Adrenal gland (tissue), 9 donors: ENCODE measurements at regions not wholly inside any gene's neighbourhood (a gene's known extent, or its start where the extent isn't known, plus 50 kb on each side); places are given as distances from the start of the nearest gene placed in this dataset.
A peak's percentile ranks its signal among the peaks of the same experiment; 100 is the strongest.
"Not testable (repeated sequence)": the region's sequence is repeated elsewhere in the genome, so short reads cannot be mapped to it uniquely, and the experiment has no call there.

Source experiments
- DNase-seq, 7 donors: peaks; one replicate each; pipeline ENCODE4 v3.0.0-alpha.2; 2019 to 2020
- H3K27ac ChIP-seq, 5 donors: fragments of 200-600 bp; sonication (generic) in 4 of 5; 1 replicate in 3 of 5; 2 replicates in 2 of 5; pipeline versions ENCODE4 v1.5.1 to v1.8.0; 2016 to 2020; ENCODE audit warnings: mild to moderate bottlenecking in 1 of 5
- H3K27me3 ChIP-seq: fragments of 200-600 bp; 2 replicates; pipeline ENCODE4 v1.8.0; 2021
- H3K36me3 ChIP-seq, 2 donors: fragments of 200-600 bp; replicated peaks in 1 of 2; 1 replicate in 1 of 2; 2 replicates in 1 of 2; pipeline versions ENCODE4 v1.5.1 to v1.8.0; 2018 to 2022
- H3K4me1 ChIP-seq, 2 donors: fragments of 200-600 bp; replicated peaks in 1 of 2; 1 replicate in 1 of 2; 2 replicates in 1 of 2; pipeline versions ENCODE4 v1.5.1 to v1.8.0; 2018 to 2021
- H3K4me3 ChIP-seq, 4 donors: fragments of 200-600 bp; sonication (generic) in 3 of 4; one replicate each; pipeline ENCODE4 v1.5.1; 2016 to 2018
- H3K9me3 ChIP-seq, 3 donors: fragments of 200-600 bp; sonication (generic) in 1 of 3; replicated peaks in 1 of 3; 1 replicate in 2 of 3; 2 replicates in 1 of 3; pipeline versions ENCODE4 v1.5.1 to v1.8.0; 2016 to 2021
- POLR2A ChIP-seq, 2 donors: fragments of 450-650 bp; IDR thresholded peaks; one replicate each; pipeline ENCODE4 v1.6.1; 2017; ENCODE audit warnings: antibody characterized with exemption in 2 of 2, mild to moderate bottlenecking in 2 of 2, moderate library complexity in 1 of 2
- WGBS, 4 donors: extraction: QIAGEN DNeasy Blood & Tissue Kit in 2 of 4; methylation state at CpG; one replicate each; pipeline versions ENCODE4 v1.1.5 to v1.1.7; 2013 to 2017; 5-methylcytosine and 5-hydroxymethylcytosine counted together
- intact Hi-C, 2 donors: fragments of 100-400 bp; cut with DNase I; formaldehyde crosslinking; loops; one replicate each; pipeline versions ENCODE4 v1.14.1 to v1.15.0; 2022 to 2023
- TF ChIP-seq, protein P1 (sequence below), 6 experiments: fragments of 450-650 bp in 4 of 6; fragments of 200-600 bp in 2 of 6; sonication (generic) in 1 of 6; IDR thresholded peaks; 1 replicate in 5 of 6; 2 replicates in 1 of 6; pipeline versions ENCODE4 v1.5.1 to v1.8.0; 2016 to 2021; ENCODE audit warnings: antibody characterized with exemption in 6 of 6, mild to moderate bottlenecking in 2 of 6, moderate library complexity in 1 of 6
- donor health status: healthy with polysubstance abuse.
- donor health status: Bipolar disorder and iron deficiency.
- donor health status: DM: yes; HTN: yes; CAD: no.
- donor health status: DM: no; HTN: no; CAD: no.
- donor health status: DM: no; HTN: no; CAD: no.

DNA sequence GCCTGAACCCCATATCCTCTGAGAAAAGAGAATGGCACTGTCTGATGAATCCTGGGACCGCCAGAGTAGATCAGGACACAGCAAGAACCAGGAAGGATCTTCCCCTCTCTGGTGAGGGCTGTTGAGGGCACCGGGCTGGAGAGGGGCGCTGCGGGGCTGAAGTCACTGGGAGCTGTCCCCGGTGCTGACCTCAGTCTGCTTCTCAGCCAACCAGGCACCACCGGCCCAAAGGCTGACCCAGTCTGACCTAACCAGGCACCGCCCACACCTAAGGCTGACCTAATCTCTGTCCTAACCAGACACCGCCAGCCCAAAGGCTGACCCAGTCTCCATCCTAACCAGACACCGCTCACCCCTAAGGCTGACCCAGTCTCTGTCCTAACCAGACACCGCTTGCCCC, 82.8 kb downstream of the CPZ start:
- peak in 2 of 7 donors; percentile 12 to 14 for DNase-seq
- intact Hi-C loops = no loop called here
- no peak overlapping the region for H3K4me3 ChIP-seq
- no peaks in the 10 kb centered on the region for H3K9me3 ChIP-seq
- no peak for TF ChIP-seq POLR2A (IDR thresholded peaks at IDR 0.05)
- TF ChIP-seq, protein P1, sequence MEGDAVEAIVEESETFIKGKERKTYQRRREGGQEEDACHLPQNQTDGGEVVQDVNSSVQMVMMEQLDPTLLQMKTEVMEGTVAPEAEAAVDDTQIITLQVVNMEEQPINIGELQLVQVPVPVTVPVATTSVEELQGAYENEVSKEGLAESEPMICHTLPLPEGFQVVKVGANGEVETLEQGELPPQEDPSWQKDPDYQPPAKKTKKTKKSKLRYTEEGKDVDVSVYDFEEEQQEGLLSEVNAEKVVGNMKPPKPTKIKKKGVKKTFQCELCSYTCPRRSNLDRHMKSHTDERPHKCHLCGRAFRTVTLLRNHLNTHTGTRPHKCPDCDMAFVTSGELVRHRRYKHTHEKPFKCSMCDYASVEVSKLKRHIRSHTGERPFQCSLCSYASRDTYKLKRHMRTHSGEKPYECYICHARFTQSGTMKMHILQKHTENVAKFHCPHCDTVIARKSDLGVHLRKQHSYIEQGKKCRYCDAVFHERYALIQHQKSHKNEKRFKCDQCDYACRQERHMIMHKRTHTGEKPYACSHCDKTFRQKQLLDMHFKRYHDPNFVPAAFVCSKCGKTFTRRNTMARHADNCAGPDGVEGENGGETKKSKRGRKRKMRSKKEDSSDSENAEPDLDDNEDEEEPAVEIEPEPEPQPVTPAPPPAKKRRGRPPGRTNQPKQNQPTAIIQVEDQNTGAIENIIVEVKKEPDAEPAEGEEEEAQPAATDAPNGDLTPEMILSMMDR (IDR thresholded peaks at IDR 0.05) = no peak
- no peaks in the 10 kb centered on the region for H3K27me3 ChIP-seq
- no peaks in the 10 kb centered on the region for H3K36me3 ChIP-seq
- H3K4me1 ChIP-seq = no peaks in the 10 kb centered on the region
- no peak overlapping the region for H3K27ac ChIP-seq
- WGBS, 4 donors = 17 to 36% (median 20%) methylated on average over 6 to 10 of the region's 10 CpGs

- no peaks in the 10 kb centered on the region for H3K27me3 ChIP-seq
- intact Hi-C loops = no loop called here
- no peak overlapping the region for H3K4me3 ChIP-seq
- TF ChIP-seq POLR2A (IDR thresholded peaks at IDR 0.05) = no peak
- TF ChIP-seq, protein P1 (IDR thresholded peaks at IDR 0.05) = no peak
- H3K4me1 ChIP-seq = no peaks in the 10 kb centered on the region
- H3K27ac ChIP-seq = no peak overlapping the region
- H3K36me3 ChIP-seq = no peaks in the 10 kb centered on the region
- WGBS, 4 donors = 72 to 83% (median 77%) methylated on average over 16 of the region's 16 CpGs
- no peaks in the 10 kb centered on the region for H3K9me3 ChIP-seq
- DNase-seq = no peak
Measured at GRCh38 chr4:8674311-8674885, 81.8 kb downstream of the CPZ start.

DNA sequence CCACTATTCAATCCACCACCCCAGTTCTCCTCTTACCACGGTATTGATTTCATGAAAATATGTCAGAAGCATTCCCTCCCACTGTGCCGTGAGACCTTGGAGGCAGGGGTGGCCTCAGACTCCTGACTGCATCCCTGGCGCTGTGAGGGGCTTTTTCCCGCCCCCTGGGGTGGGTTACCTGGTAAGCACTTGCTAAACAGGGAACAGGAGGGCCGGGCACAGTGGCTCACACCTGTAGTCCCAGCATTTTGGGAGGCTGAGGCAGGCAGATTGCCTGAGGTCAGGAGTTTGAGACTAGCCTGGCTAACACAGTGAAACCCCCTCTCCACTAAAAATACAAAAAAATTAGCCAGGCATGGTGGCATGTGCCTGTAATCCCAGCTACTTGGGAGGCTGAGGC, 80.5 kb downstream of the CPZ start:
- H3K36me3 ChIP-seq, intact Hi-C loops, H3K4me1 ChIP-seq, H3K4me3 ChIP-seq, DNase-seq, H3K27me3 ChIP-seq, H3K27ac ChIP-seq, H3K9me3 ChIP-seq: not testable (repeated sequence)
- WGBS, 4 donors = 40 to 78% (median 43%) methylated on average over 1 to 5 of the region's 5 CpGs

DNA sequence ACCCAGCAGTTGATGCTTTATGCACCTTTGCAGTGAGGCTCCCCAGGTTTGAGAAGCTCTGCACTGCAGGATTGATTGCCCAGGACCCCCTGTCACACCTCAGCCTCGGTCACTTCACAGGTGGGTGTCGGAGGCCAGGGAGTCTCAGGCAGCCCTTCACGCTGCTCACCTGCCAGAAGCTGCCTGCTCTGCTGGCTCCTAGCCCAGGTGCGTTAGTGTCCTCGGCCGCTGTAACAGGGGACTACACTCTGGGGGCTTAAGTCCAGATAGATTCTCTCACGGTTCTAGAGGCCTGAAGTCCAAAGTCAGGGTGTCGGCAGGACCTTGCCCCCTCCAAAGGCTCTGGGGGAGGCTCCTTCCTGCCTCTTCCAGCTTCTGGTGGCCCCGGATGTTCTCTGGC, 79.9 kb downstream of the CPZ start:
- H3K27ac ChIP-seq = no peak overlapping the region
- H3K9me3 ChIP-seq = no peaks in the 10 kb centered on the region
- intact Hi-C loops = no loop called here
- no peak for DNase-seq
- no peaks in the 10 kb centered on the region for H3K27me3 ChIP-seq
- TF ChIP-seq POLR2A (IDR thresholded peaks at IDR 0.05) = no peak
- no peaks in the 10 kb centered on the region for H3K36me3 ChIP-seq
- WGBS, 4 donors = 56 to 69% (median 57%) methylated on average over 2 to 9 of the region's 9 CpGs; no CpG with 5 or more reads in 1 of the 4 donors
- H3K4me1 ChIP-seq = no peaks in the 10 kb centered on the region
- no peak overlapping the region for H3K4me3 ChIP-seq

DNA sequence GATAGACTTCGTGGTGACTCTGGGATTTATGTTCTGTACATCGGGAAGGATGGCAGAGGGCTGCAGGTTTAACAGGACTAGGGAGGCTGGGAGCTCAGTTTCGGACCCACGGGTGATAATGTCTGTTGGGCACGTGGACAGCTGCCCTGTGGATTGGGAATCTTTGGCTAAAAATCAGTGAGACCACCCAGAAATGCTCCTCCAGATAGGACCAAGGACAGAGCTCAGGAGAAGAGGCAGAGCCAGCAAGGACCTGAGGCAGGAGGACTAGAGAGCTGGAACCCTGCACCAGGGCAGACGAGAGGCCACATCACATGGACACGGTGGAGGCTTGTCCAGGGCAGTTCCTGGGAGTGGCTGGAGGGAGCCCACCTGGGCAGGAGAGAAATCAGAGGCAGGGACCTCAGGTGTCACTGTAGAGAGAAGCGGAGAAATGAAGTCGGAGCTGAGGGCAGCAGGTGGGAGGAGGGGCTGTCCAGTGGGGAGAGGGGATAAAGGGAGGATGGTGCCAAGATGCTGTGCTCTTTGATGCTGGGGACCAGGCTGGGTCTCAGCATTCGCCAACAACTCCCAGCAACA, 79.2 kb downstream of the CPZ start:
- Histone ChIP-seq H3K27me3 (no peaks in the 10 kb centered on the region), H3K27ac (no peak overlapping the region), H3K4me1 (no peaks in the 10 kb centered on the region), H3K4me3 (no peak overlapping the region), H3K9me3 (no peaks in the 10 kb centered on the region), H3K36me3 (no peaks in the 10 kb centered on the region)
- intact Hi-C loops = no loop called here
- DNase-seq = no peak
- TF ChIP-seq, protein P1 (IDR thresholded peaks at IDR 0.05) = no peak
- no peak for TF ChIP-seq POLR2A (IDR thresholded peaks at IDR 0.05)
- 51 to 59% (median 57%) methylated on average over 10 of the region's 10 CpGs for WGBS, 4 donors
